NCI-H187 (cell line): ENCODE measurements at regions not wholly inside any gene's neighbourhood (a gene's known extent, or its start where the extent isn't known, plus 50 kb on each side); places are given as distances from the start of the nearest gene placed in this dataset.
"Not testable (repeated sequence)": the region's sequence is repeated elsewhere in the genome, so short reads cannot be mapped to it uniquely, and the experiment has no call there.

Experiments used
- DNase-seq, 2 experiments: peaks; one replicate each; lab custom pipeline; 2025; lab: John Stamatoyannopoulos, UW

DNA sequence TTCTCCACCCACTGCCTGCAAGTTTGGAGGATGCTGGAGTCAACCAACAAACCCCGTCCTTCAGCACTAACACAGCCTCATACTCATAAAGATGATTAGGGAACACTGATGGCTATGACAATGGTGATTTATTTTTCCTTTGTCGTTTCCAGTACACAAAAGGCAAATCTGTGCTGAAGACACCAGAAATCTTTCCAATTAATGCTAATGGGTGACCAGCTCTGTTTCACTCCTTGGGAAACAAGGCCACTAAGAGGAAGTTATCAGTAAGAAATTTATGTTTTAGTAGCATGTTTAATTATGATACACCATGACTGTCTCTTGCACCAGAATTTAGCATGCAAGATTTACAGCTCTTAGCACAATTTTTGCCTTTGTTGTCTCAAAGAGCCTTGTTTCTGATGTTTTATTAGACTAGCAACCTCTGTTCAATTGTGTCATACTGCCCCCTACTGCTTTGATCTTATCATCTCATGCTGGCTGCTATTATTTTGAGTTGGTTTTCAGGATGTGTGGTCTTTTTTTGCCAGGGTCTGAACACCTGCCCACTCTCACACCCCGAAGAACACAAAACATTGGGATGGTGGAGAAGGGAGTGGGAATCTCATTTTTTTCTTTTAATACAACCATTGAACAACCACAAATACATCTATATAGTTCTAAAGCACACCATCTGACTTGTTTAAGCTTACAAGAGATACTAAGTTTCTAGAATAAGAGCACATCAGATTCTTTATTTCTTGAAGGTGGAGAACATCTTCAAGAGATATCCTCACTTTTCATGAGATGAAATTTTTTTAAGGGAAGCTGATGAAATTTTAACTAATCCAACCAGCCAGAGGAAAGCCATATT is 160.9 kb downstream of the SPTSSA start:
- DNase-seq, result peak; percentile 15 to 49

DNA sequence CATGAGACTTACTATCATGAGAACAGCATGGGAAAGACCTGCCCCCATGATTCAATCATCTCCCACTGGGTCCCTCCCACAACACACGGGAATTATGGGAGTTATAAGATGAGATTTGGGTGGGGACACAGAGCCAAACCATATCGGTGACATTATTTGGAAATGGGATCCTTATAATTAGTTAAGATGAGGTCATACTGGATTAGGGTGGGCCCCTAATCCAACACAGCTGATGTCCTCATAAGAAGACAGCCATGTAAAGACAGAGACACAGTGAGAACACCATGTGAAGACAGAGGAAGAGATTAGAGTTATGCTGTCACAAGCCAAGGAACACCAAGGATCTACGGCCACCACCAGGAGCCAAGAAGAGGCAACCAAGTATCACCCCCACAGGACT is 161.7 kb downstream of the SPTSSA start:
- DNase-seq, result no peak

DNA sequence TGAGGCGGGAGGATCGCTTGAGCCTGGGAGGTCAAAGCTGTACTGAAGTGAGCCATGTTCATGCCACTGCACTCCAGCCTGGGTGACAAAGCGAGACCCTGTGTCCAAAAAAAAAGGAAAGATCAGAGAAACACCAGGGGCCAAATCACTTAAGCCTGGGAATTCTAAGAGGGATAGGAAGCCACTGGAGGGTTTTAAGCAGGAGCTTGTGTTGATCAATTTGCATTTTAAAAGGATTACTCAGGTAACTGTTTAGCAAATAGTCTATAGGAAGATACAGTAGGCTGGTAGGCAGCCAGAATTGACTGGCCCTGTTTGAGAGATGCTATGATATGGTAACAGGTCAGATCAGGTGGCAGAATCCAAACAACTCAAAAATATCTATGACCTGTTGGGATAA is 162.7 kb downstream of the SPTSSA start:
- no peak for DNase-seq

DNA sequence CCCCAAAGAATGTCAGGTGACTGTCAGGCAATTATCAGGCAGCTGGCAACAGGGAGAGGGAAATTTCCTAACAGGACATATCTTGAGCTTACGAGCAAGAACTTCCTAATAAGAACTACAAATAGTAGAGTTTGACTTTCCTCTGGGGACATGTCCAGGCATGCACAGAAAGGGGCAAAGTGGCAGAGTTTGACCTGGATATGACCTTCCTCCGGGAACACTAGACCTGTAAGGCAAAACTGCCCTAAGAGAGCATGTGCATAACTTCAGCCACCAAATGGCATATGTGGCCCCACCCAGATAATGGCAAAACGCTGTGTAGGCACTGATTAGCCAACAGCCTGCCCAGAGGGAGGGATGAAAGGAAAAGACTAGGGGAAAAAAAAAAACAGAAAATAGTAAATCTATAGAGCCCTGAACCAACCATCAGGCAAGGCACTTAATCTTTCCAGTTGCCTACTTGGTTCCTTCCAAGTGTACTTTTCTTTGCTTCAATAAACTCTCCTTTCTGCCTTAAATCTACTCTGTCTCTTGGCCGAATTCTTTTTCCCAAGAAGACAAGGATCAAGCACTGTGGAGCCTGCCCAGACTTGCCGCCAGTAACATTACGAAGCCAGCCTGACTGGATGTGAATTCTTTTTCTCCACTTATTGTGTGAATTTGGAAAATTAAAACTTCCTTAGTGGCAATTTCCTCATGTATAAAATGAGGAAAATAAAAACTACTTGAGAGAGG is 164.1 kb downstream of the SPTSSA start:
- DNase-seq, result no peak

DNA sequence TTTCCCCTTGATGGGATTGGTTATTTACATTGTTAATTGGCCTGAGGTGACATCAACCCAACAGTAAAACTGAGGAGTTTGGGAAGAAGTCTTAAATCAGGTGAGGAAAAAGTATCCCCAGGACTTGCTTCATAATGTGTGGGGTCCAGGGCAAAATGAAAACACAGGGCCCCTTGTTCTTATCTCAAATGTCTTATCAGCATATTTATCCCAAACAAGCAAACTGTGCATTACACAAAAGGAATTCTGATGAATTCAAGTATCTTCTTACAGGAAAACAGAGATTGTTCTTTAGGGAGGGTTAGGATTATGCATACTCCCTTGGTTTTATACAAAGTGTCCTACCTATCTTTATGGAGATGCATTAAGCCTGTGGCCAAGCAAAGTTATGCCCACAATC is 178.4 kb downstream of the SPTSSA start:
- DNase-seq, result no peak

DNA sequence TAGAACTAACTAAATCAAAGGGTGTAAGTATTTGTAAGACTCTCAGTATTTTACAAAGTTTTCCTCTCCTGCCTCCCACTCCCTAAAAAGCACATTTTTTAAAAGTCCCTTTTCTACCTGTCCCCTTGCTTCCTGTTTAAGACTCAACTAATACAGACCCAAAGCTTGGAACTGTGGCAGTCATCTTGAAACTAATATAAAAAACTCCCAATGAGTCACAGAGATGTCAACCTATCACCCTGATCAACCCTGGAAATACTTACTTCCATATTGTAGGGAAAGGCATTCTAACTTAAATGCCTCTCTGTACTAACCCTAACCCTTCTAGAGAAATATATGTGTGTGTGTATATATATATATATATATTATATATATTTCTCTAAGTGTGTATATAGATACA is 184.8 kb downstream of the SPTSSA start:
- DNase-seq, result no peak

DNA sequence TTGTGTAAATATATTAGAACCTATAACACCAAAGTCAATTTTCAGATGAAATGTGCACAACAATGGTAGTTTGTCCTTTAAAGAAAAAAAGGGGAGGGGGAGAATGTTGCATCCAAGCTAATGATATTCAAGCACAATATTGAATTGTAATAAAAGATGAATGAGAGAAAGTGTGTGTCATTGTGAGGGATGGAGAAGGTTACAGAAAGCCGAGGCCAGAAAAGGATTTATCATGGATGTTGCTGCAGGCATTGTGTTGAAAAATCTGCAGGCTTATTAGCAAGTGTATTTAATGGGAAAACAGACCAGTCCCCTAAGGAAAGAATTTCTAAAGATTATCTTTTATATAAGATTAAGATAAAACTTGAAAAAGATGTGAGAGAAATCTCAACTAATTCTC is 186.5 kb downstream of the SPTSSA start:
- DNase-seq, result no peak

DNA sequence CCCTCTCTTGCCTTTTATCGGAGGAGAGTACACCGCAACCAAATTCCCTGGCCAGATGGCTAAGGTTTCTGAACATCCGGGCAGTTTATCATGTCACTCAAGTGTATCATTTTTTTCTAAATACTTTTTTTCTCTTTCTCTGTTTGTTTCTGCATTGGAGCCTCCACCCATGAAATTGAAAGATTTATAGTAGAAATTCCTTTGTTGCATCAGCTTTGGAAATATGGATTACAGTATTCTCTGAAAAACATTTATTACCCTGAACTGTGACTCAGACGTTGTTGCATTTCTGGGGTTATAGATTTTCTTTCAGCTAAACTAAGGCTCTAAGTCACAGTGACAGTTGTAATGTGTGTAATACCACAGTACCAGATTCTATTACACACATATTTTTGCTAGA is 187.0 kb downstream of the SPTSSA start:
- no peak for DNase-seq

DNA sequence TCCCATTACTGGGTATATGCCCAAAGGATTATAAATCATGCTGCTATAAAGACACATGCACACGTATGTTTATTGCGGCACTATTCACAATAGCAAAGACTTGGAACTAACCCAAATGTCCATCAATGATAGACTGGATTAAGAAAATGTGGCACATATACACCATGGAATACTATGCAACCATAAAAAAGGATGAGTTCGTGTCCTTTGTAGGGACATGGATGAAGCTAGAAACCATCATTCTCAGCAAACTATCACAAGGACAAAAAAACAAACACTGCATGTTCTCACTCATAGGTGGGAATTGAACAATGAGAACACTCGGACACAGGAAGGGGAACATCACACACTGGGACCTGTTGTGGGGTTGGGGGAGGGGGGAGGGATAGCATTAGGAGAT is 188.3 kb downstream of the SPTSSA start:
- not testable (repeated sequence) for DNase-seq

DNA sequence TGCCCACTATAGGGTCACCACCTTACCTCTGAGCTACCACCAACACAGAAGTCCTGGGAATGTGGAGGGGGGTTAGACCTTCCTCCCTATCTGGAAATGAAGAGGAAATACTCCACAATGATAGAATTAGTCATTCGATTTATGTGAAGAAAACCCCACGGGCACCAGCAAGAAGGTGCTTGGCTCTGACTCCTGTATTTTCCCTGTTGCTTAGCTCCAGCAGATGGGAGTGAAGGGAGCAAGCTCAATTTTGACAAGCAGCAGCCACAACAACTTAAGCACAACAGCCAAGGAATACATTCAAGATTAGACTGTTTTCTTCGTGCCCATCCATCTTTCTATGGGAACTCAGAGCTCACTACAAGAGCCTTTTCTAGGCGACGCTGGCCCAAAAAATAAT is 191.7 kb downstream of the SPTSSA start:
- no peak for DNase-seq

DNA sequence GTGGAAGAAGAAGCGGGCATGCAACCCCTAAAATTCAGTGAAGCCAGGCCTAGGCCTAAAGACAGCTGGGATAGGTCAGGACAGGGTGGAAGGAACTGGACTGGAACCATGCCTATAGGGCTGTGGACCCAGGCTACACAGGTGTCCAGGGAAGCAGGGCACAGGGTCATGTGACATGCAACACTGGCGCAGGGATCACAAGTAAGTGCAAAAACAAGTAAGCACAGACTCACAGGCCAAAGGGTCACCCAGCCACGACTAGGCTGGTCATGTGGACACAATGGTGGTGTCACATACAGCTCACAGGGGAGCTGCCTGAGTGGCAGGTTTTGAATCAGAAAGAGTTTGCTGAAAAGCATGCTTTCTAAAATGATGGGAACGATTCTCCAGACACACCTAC is 195.7 kb downstream of the SPTSSA start:
- no peak for DNase-seq

DNA sequence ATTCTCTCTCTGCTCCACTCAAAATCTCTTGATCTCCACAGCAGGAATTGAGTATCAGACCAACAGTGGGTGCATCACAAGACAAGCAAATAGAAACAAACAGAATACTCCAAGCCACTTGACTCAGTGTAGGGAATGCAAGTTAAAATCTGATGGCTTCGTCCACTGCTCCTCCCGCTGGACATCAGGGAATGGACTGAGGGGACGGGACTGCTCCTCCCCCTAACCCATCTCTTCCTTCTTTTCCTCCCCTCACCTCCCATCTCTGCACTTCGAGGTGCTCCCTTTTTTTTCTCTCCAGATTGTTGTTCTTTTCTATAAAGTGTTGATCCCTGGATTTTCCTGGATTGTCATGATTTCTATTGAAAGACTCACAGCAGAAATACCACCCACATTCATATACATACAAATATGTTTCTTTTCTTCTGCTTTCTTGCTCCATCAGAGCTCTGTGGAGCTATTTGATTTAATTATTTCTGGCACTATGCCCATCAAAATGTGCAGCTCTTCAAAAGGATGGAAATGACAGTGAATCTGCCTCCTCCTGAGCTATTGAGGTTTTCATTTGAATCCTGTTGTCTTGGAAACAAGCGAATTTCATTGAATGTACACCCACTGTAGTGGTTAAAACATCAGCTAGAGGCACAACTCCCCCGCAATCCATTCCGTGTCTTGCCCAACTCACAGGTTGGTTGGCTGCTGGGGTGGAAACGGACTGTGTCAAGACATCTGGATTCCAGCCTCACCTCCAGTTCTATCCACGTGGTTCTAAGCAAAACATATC is 199.7 kb downstream of the SPTSSA start:
- no peak for DNase-seq

DNA sequence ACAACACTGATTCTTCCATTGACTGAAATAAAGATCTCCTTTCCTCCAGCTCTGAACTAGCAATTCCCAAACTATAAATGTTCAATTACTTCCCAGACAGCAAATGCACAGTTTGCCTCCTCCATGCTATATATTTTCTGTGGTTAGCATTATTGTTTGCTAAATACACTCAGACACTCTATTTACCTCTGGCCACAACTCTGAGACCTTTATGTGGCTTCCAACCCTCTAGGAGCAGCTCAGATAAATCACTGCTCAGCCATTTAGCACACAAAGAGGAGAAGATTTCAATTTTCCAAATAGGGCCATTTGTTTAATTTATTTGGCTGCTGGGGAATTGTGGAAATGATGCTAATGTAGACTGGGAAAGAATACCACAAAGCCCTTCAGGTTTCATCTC is 202.0 kb downstream of the SPTSSA start:
- DNase-seq, result no peak

DNA sequence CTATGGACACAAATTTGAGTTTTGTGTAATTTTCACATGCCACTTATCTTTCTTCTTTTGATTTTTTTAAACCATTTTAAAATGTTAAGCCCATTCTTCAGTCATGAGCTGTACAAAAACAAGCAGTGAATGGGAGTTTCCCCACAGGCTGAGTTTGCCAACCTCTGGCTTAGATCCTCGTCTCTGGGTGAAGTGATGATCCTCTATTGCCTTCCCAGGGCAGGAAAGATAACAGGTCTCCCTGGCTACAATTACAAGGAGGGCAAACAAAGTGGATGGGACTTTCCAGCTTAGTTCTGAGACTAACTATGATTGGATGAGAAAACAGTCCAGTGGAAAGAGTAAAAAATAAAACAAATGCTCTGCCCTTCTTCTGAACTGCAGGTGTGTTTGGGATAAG is 203.7 kb downstream of the SPTSSA start:
- DNase-seq, result no peak

DNA sequence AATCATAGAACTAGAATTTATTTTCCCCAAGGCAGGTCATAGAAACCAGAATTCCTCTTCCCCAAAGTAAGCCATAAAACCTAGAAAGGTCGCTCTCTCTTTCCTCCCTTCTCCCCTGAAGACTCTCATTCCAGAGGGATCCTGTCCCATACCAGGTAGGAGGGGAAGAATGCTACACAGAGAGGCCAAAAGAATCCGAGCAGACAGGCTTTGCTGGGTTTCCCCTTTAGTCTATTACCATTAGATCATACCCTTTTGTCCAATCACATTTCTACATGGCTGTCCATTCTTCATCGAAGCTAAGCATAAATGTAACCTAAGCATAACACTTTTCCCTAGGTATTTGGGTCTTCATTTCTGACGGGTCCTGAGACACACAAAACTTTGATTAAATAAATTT is 204.5 kb downstream of the SPTSSA start:
- DNase-seq, result no peak

DNA sequence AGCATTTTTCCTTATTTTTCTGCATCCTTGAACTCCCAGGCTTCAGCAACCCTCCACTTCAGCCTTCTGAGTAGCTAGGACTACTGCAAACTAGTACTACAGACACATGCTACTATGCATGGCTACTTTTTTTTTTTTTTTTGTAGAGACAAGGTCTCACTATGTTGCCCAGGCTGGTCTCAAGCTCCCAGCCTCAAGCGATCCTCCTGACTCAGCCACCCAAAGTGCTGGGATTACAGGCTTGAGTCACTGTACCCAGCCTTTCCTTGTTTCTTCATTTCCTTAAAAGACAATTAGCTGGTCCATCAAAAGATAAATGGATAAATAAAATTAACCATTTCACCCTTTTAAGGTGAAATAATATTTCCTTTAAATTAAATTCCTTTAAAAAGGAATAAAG is 205.8 kb downstream of the SPTSSA start:
- DNase-seq, result no peak

DNA sequence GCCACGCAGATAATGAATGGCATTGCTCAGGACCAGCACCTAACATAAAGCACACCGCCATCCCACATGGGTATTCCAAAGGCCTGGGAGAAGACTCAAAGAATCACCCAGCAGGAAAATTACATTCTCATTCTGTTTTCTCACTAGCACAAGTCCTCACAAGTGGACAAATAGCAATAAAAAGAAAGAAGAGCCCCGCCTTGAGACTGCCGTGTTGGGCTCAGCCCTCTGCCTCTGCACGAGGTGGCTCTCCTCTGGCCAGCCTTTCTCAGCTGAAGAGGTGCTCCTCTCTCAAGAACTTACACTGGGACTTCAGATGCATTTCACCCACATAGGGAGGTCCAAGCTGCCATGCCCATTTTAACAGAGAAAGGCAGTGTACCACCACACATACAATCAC is 207.5 kb downstream of the SPTSSA start:
- DNase-seq, result no peak

DNA sequence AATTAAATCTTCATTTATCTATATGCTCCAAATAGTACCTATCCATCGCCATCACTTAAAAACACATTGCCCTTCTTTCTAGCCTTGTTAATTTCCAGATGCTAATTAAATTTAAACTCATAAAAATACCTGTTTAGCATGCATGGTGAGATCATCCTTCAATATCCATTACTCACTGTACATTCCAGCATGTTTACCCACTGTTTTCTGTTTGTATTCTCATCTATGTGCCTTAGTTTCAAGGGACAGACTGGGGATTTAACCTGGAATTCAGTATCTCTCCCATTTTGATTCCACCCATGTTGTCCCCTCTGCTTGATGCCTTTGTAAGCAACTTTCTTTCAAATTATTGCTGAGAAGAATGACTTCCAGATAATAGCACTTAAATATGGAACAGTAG is 208.0 kb downstream of the SPTSSA start:
- no peak for DNase-seq

DNA sequence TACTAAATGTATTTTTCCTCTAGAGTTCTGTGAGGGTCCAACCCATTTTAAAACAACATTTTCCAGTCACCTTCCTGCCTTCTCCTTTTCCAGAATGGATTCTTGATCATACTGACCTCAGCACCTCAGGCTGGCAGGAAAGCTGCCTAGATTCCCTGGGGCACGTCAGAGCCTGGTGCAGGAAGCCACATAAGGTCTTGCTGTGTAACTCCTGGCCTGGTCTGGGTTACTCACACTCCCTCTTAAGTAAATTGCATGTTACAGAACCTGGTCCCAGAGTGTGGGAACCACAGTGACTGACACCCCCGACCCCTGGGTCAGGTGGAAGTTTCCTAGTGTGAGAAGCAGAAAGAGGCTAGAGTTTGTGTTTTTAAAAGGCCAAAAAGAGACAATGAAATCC is 209.8 kb downstream of the SPTSSA start:
- no peak for DNase-seq

DNA sequence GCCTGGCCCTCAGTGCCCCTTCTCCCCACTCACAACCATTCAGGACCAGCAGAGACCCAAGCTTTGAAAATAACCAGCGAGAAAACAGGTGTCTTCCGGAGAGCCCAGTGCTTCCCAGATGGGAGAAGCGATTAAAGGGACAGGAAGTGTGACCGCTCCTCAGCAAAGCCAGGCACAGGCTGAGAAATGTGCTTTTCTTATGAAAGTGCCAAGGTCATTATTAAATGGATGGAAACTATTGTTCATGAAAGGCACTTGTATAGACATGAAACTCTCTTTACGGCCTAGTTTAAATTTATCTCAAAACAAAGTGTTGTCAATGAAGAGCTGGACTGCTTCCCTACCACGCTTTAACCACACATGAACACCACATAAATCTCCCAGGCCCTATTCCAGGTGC is 210.4 kb downstream of the SPTSSA start:
- no peak for DNase-seq

DNA sequence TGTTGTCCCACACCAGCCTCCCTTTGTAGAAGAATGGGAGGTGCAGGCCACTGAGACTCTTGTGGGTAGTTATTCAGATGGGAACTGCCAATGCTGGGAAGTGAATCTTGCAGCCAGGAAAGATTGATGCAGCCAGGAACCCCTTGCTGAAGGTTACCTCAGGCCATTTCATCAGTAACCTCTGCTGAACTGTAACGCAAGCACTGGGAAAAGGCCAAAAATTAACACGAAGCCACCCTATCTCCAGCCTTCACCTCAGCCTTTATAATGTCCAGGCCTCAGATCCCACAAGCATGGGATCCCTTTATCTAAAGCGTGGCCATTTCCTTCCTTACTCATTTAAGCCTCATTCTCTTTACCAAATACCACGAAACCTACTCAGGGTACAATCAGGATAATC is 211.1 kb downstream of the SPTSSA start:
- no peak for DNase-seq

DNA sequence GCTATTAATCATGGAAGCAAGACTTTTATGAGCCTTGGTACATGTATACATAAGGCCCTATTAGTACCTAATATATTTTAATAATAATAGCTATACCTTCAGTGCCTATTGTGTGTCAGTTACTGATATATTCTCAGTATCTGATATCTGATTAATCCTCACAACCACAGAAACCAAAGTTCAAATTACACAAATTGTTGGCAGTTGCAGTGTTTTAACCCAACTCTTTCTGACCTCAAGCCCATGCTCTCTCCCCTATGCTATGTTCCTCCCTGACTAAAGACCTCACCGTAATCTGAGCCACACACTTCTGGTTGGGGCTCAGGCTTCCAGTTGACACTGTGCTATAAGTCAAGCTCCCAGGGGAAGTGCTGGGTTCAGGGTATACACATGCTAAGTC is 214.4 kb downstream of the SPTSSA start:
- DNase-seq, result no peak

DNA sequence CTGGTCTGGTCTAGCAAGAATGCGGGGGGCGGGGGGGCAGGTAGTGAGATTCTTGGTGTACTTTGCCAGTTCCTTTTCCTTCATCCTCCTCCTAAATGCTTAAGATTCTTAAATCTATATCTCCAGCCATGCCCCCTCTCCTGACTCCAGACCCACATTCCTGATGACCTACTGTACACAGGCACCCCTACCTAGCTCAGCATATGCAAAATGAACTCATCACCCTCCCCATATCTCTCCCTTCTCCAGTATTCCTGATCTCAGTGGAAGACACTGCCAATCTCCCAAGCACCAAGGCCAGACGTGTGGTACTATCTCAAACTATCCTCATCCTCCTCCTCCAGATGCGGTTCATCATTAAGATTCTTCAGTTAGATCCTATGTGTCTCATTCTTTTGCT is 215.8 kb downstream of the SPTSSA start:
- DNase-seq, result no peak
